ENCODE measurements at regions not wholly inside any gene's neighbourhood (a gene's known extent, or its start where the extent isn't known, plus 50 kb on each side); places are given as distances from the start of the nearest gene placed in this dataset.
"Not testable (repeated sequence)": the region's sequence is repeated elsewhere in the genome, so short reads cannot be mapped to it uniquely, and the experiment has no call there.

GRCh38 chr2:134009440-134009839 is 244.4 kb upstream of the MGAT5 start:
- H3K4me3 ChIP-seq (ENCODE audit: low read length) = no peak overlapping the region
- TF ChIP-seq ZNF274 (IDR thresholded peaks at IDR 0.05; ENCODE audit: low read depth, low read length) = no peak

GRCh38 chr2:134009906-134010305 is 244.0 kb upstream of the MGAT5 start:
- H3K4me3 ChIP-seq (ENCODE audit: low read length) = not testable (repeated sequence)

- no peak overlapping the region for H3K4me3 ChIP-seq (ENCODE audit: low read length)
- no peak for TF ChIP-seq ZNF274 (IDR thresholded peaks at IDR 0.05; ENCODE audit: low read depth, low read length)
Observed at GRCh38 chr2:134011936-134012586, 241.8 kb upstream of the MGAT5 start.

- no peak overlapping the region for H3K4me3 ChIP-seq (ENCODE audit: low read length)
- no peak for TF ChIP-seq ZNF274 (IDR thresholded peaks at IDR 0.05; ENCODE audit: low read depth, low read length)
Observed at GRCh38 chr2:134014196-134014960, 239.5 kb upstream of the MGAT5 start.

GRCh38 chr2:134019871-134020270 is 234.0 kb upstream of the MGAT5 start:
- no peak overlapping the region for H3K4me3 ChIP-seq (ENCODE audit: low read length)
- TF ChIP-seq ZNF274 (IDR thresholded peaks at IDR 0.05; ENCODE audit: low read depth, low read length) = no peak

- no peak for TF ChIP-seq ZNF274 (IDR thresholded peaks at IDR 0.05; ENCODE audit: low read depth, low read length)
- no peak overlapping the region; the same call in 1 of the 2 replicates for H3K4me3 ChIP-seq (ENCODE audit: low read length)
Observed at GRCh38 chr2:134020608-134021007, 233.3 kb upstream of the MGAT5 start.

GRCh38 chr2:134021830-134022524 is 231.9 kb upstream of the MGAT5 start:
- TF ChIP-seq ZNF274 (IDR thresholded peaks at IDR 0.05; ENCODE audit: low read depth, low read length) = no peak
- no peak overlapping the region for H3K4me3 ChIP-seq (ENCODE audit: low read length)

- no peak for TF ChIP-seq ZNF274 (IDR thresholded peaks at IDR 0.05; ENCODE audit: low read depth, low read length)
- no peak overlapping the region for H3K4me3 ChIP-seq (ENCODE audit: low read length)
Observed at GRCh38 chr2:134023854-134024253, 230.0 kb upstream of the MGAT5 start.

GRCh38 chr2:134027980-134028379 is 225.9 kb upstream of the MGAT5 start:
- H3K4me3 ChIP-seq (ENCODE audit: low read length) = no peak overlapping the region
- TF ChIP-seq ZNF274 (IDR thresholded peaks at IDR 0.05; ENCODE audit: low read depth, low read length) = no peak

- no peak overlapping the region for H3K4me3 ChIP-seq (ENCODE audit: low read length)
- TF ChIP-seq ZNF274 (IDR thresholded peaks at IDR 0.05; ENCODE audit: low read depth, low read length) = no peak
Observed at GRCh38 chr2:134029418-134029817, 224.5 kb upstream of the MGAT5 start.

- H3K4me3 ChIP-seq (ENCODE audit: low read length) = no peak overlapping the region
- TF ChIP-seq ZNF274 (IDR thresholded peaks at IDR 0.05; ENCODE audit: low read depth, low read length) = no peak
Observed at GRCh38 chr2:134031539-134031938, 222.3 kb upstream of the MGAT5 start.

- no peak for TF ChIP-seq ZNF274 (IDR thresholded peaks at IDR 0.05; ENCODE audit: low read depth, low read length)
- H3K4me3 ChIP-seq (ENCODE audit: low read length) = no peak overlapping the region
Observed at GRCh38 chr2:134035605-134036370, 218.1 kb upstream of the MGAT5 start.

GRCh38 chr2:134039912-134040581 is 213.8 kb upstream of the MGAT5 start:
- H3K4me3 ChIP-seq (ENCODE audit: low read length) = no peak overlapping the region
- TF ChIP-seq ZNF274 (IDR thresholded peaks at IDR 0.05; ENCODE audit: low read depth, low read length) = no peak

- H3K4me3 ChIP-seq (ENCODE audit: low read length) = not testable (repeated sequence)
Observed at GRCh38 chr2:134040626-134041172, 213.2 kb upstream of the MGAT5 start.

All from GM08714 (cell line).